SU-DHL-6 (cell line): ENCODE measurements at regions not wholly inside any gene's neighbourhood (a gene's known extent, or its start where the extent isn't known, plus 50 kb on each side); places are given as distances from the start of the nearest gene placed in this dataset.

Source experiments
- CTCF ChIP-seq: fragments of 200-600 bp; sonication (generic); IDR thresholded peaks from one replicate; pipeline ENCODE4 v1.5.1; 2017; ENCODE audit warnings: antibody characterized with exemption, mild to moderate bottlenecking, low read length, moderate library complexity; ENCODE audit not compliant: insufficient read depth, poor library complexity, severe bottlenecking
- EZH2phosphoT487 ChIP-seq: fragments of 200-600 bp; sonication (generic), shearing (Covaris generic); conservative IDR thresholded peaks from 2 replicates; pipeline ENCODE4 v1.6.1; 2018; ENCODE audit warnings: mild to moderate bottlenecking, antibody characterized with exemption, low read length, moderate library complexity, mixed read lengths

- no peak for TF ChIP-seq CTCF
- TF ChIP-seq EZH2phosphoT487: no peak
Measured at GRCh38 chr20:48222595-48223180, 437.4 kb upstream of the SULF2 start.
